Liver (tissue), 8 donors: ENCODE measurements at regions not wholly inside any gene's neighbourhood (a gene's known extent, or its start where the extent isn't known, plus 50 kb on each side); places are given as distances from the start of the nearest gene placed in this dataset.

ENCODE experiments used
- DNase-seq: peaks from one replicate; pipeline ENCODE4 v3.0.0-alpha.2; 2017; ENCODE audit warnings: low spot score
- H3K27ac ChIP-seq, 2 donors: one replicate each; pipeline ENCODE4 v1.7.0; 2013; ENCODE audit warnings: inconsistent platforms in 2 of 2, low read length in 2 of 2, control low read depth in 1 of 2, low read depth in 1 of 2, mild to moderate bottlenecking in 1 of 2
- H3K27me3 ChIP-seq, 4 donors: one replicate each; pipeline versions ENCODE4 v1.6.1 to v1.7.0; 2013; ENCODE audit warnings: low read length in 3 of 4, inconsistent platforms in 1 of 4, mild to moderate bottlenecking in 1 of 4, moderate library complexity in 1 of 4; ENCODE audit not compliant: control insufficient read depth in 4 of 4, insufficient read depth in 4 of 4
- H3K36me3 ChIP-seq, 4 donors: one replicate each; pipeline versions ENCODE4 v1.6.1 to v1.7.0; 2013; ENCODE audit warnings: low read length in 3 of 4, mild to moderate bottlenecking in 3 of 4, low read depth in 1 of 4, moderate library complexity in 1 of 4; ENCODE audit not compliant: control insufficient read depth in 4 of 4, insufficient read depth in 3 of 4
- H3K4me1 ChIP-seq, 4 donors: one replicate each; pipeline versions ENCODE4 v1.6.1 to v1.7.0; 2013; ENCODE audit warnings: low read length in 3 of 4, mild to moderate bottlenecking in 3 of 4, moderate library complexity in 1 of 4; ENCODE audit not compliant: control insufficient read depth in 4 of 4, insufficient read depth in 4 of 4
- H3K4me3 ChIP-seq, 3 donors: one replicate each; pipeline versions ENCODE4 v1.6.1 to v1.7.0; 2013; ENCODE audit warnings: low read length in 3 of 3, control low read depth in 1 of 3, low read depth in 1 of 3, mild to moderate bottlenecking in 1 of 3
- H3K9ac ChIP-seq, 2 donors: one replicate each; pipeline ENCODE4 v1.7.0; 2013; ENCODE audit warnings: low read length in 2 of 2, mild to moderate bottlenecking in 2 of 2, moderate library complexity in 2 of 2, control low read depth in 1 of 2, low read depth in 1 of 2
- H3K9me3 ChIP-seq, 4 donors: one replicate each; pipeline versions ENCODE4 v1.6.1 to v1.7.0; 2013; ENCODE audit warnings: low read length in 3 of 4; ENCODE audit not compliant: control insufficient read depth in 4 of 4
- CTCF ChIP-seq: fragments of 150-350 bp; IDR thresholded peaks from 2 replicates; pipeline ENCODE4 v1.5.1; 2017; ENCODE audit warnings: improper control_type of control experiment, low read depth, low read length; ENCODE audit not compliant: missing input control
- EGR1 ChIP-seq, 2 donors: IDR thresholded peaks; 2 replicates each; pipeline ENCODE4 v1.6.1; 2016 to 2018; ENCODE audit warnings: antibody characterized with exemption in 2 of 2, low read depth in 2 of 2
- FOXA1 ChIP-seq: IDR thresholded peaks from 2 replicates; pipeline ENCODE4 v1.6.1; 2016; ENCODE audit warnings: antibody characterized with exemption
- GABPA ChIP-seq, 2 donors: IDR thresholded peaks in 1 of 2; conservative IDR thresholded peaks in 1 of 2; 2 replicates each; pipeline ENCODE4 v1.6.1; 2016; ENCODE audit warnings: antibody characterized with exemption in 2 of 2, mild to moderate bottlenecking in 1 of 2, moderate library complexity in 1 of 2
- HNF4A ChIP-seq, 2 donors: conservative IDR thresholded peaks; 2 replicates each; pipeline ENCODE4 v1.6.1; 2016; ENCODE audit warnings: antibody characterized with exemption in 2 of 2, mild to moderate bottlenecking in 2 of 2
- HNF4G ChIP-seq: IDR thresholded peaks from 2 replicates; pipeline ENCODE4 v1.6.1; 2016; ENCODE audit warnings: antibody characterized with exemption
- JUND ChIP-seq, 2 donors: IDR thresholded peaks; 2 replicates each; pipeline ENCODE4 v1.6.1; 2016; ENCODE audit warnings: antibody characterized with exemption in 2 of 2
- NR2F2 ChIP-seq: IDR thresholded peaks from 2 replicates; pipeline ENCODE4 v1.6.1; 2016; ENCODE audit warnings: antibody characterized with exemption
- RAD21 ChIP-seq, 2 donors: IDR thresholded peaks; 2 replicates each; pipeline ENCODE4 v1.6.1; 2016; ENCODE audit warnings: antibody characterized with exemption in 2 of 2, mild to moderate bottlenecking in 2 of 2
- REST ChIP-seq: IDR thresholded peaks from 2 replicates; pipeline ENCODE4 v1.6.1; 2016; ENCODE audit warnings: antibody characterized with exemption, mild to moderate bottlenecking
- RXRA ChIP-seq, 2 donors: IDR thresholded peaks; 2 replicates each; pipeline ENCODE4 v1.6.1; 2017 to 2018; ENCODE audit warnings: antibody characterized with exemption in 2 of 2, mild to moderate bottlenecking in 1 of 2
- SP1 ChIP-seq: IDR thresholded peaks from 2 replicates; pipeline ENCODE4 v1.6.1; 2018; ENCODE audit warnings: antibody characterized with exemption, mild to moderate bottlenecking
- TAF1 ChIP-seq: conservative IDR thresholded peaks from 2 replicates; pipeline ENCODE4 v1.6.1; 2016; ENCODE audit warnings: antibody characterized with exemption, mild to moderate bottlenecking
- YY1 ChIP-seq: IDR thresholded peaks from 2 replicates; pipeline ENCODE4 v1.6.1; 2016; ENCODE audit warnings: antibody characterized with exemption, mild to moderate bottlenecking
- ZBTB33 ChIP-seq: IDR thresholded peaks from 2 replicates; pipeline ENCODE4 v1.6.1; 2016; ENCODE audit warnings: antibody characterized with exemption
- WGBS: extraction: QIAGEN DNeasy Blood & Tissue Kit; methylation state at CpG from one replicate; pipeline ENCODE4 v1.1.7; 2013; 5-methylcytosine and 5-hydroxymethylcytosine counted together
- TF ChIP-seq, protein P1 (sequence below): IDR thresholded peaks from 2 replicates; pipeline ENCODE4 v1.6.1; 2016; ENCODE audit warnings: antibody characterized with exemption
- TF ChIP-seq, protein P2 (sequence below): IDR thresholded peaks from 2 replicates; pipeline ENCODE4 v1.6.1; 2016; ENCODE audit warnings: antibody characterized with exemption
- donor health status: healthy.
- donor health status: healthy.
- donor health status: healthy.
- donor health status: healthy.
- donor health status: healthy.

DNA sequence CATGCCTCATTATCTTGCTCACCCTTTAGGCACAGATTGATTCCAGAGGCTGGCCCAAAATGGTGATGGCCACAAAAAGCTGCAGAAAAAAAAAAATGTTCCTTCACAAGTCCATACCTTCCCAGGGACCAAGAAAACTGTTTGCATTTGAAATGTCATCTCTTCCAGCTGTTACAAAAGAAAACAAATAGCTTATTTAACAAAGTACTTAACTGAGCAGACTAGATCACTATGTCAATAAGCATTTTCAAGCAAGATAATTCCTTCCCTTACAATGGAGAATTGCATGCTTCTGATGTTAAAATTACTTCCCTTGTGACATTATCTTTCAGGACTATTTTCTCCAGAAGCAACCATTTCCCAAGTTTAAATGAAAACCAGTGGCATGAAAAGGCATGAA lies 377.9 kb upstream of the KITLG start:
- TF ChIP-seq, protein P1, sequence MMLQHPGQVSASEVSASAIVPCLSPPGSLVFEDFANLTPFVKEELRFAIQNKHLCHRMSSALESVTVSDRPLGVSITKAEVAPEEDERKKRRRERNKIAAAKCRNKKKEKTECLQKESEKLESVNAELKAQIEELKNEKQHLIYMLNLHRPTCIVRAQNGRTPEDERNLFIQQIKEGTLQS = no peak
- TF ChIP-seq REST = no peak
- TF ChIP-seq CTCF = no peak
- no peak for TF ChIP-seq GABPA (IDR thresholded peaks at IDR 0.05 in 1 of 2, conservative IDR thresholded peaks at IDR 0.05 in 1 of 2)
- no peak for TF ChIP-seq NR2F2
- TF ChIP-seq SP1 = no peak
- TF ChIP-seq, protein P2, sequence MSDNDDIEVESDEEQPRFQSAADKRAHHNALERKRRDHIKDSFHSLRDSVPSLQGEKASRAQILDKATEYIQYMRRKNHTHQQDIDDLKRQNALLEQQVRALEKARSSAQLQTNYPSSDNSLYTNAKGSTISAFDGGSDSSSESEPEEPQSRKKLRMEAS = no peak
- no peak for TF ChIP-seq TAF1
- no peak for TF ChIP-seq EGR1 (IDR thresholded peaks at IDR 0.05; ENCODE audit: low read depth in 2 of 2)
- TF ChIP-seq HNF4A (conservative IDR thresholded peaks at IDR 0.05) = no peak
- no peak for TF ChIP-seq RXRA (IDR thresholded peaks at IDR 0.05)
- TF ChIP-seq JUND (IDR thresholded peaks at IDR 0.05) = no peak
- no peak for TF ChIP-seq FOXA1
- no peak for TF ChIP-seq ZBTB33
- TF ChIP-seq YY1 = no peak
- no peak for DNase-seq
- Histone ChIP-seq H3K4me3 (no peak overlapping the region), H3K9ac (no peak overlapping the region), H3K9me3 (no peaks in the 10 kb centered on the region), H3K36me3 (no peaks in the 10 kb centered on the region), H3K27ac (no peak overlapping the region), H3K27me3 (no peaks in the 10 kb centered on the region), H3K4me1 (no peaks in the 10 kb centered on the region)

DNA sequence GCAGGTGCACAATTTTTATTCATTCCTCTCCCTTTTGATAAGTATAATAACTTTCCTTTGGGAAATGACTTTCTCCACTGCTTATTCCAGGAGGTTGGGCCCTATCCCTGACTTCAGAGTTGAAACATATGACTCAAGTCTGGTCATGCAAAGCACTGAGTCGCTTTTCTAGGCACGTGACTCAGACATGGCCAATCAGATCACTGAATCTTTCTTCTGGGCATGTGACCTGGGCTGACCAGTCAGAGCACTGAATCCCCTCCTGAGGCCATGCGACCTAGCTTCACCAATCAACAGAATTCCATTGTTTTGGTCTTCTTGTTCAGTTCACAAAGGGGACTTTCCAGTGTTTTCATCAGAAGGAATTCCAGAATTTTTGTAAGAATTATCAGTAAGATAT lies 377.1 kb upstream of the KITLG start:
- 94% methylated on average over 3 of the region's 3 CpGs for WGBS
- no peak for TF ChIP-seq GABPA (IDR thresholded peaks at IDR 0.05 in 1 of 2, conservative IDR thresholded peaks at IDR 0.05 in 1 of 2)
- no peak for TF ChIP-seq RXRA (IDR thresholded peaks at IDR 0.05)
- TF ChIP-seq, protein P1 = no peak
- no peak for TF ChIP-seq HNF4G
- no peak for TF ChIP-seq EGR1 (IDR thresholded peaks at IDR 0.05; ENCODE audit: low read depth in 2 of 2)
- TF ChIP-seq HNF4A (conservative IDR thresholded peaks at IDR 0.05) = no peak
- TF ChIP-seq, protein P2 = no peak
- TF ChIP-seq RAD21 (IDR thresholded peaks at IDR 0.05) = no peak
- no peak for TF ChIP-seq NR2F2
- TF ChIP-seq CTCF = no peak
- H3K36me3 ChIP-seq = no peaks in the 10 kb centered on the region
- no peak overlapping the region for H3K27ac ChIP-seq
- no peaks in the 10 kb centered on the region for H3K9me3 ChIP-seq
- no peaks in the 10 kb centered on the region for H3K27me3 ChIP-seq
- no peak overlapping the region for H3K9ac ChIP-seq
- no peak overlapping the region for H3K4me3 ChIP-seq
- no peaks in the 10 kb centered on the region for H3K4me1 ChIP-seq
- no peak for DNase-seq
